ENCODE measurements at regions not wholly inside any gene's neighbourhood (a gene's known extent, or its start where the extent isn't known, plus 50 kb on each side); places are given as distances from the start of the nearest gene placed in this dataset.
"Not testable (repeated sequence)": the region's sequence is repeated elsewhere in the genome, so short reads cannot be mapped to it uniquely, and the experiment has no call there.

GRCh38 chr4:165779950-165780670 is 92.9 kb upstream of the TLL1 start:
- DNase-seq: no peak

GRCh38 chr4:165780735-165781134 is 92.3 kb upstream of the TLL1 start:
- no peak for DNase-seq

GRCh38 chr4:165782623-165783022 is 90.4 kb upstream of the TLL1 start:
- DNase-seq: no peak

- DNase-seq: no peak
These were observed 89.4 kb upstream of the TLL1 start for GRCh38 chr4:165783626-165784025.

- no peak for DNase-seq
These were observed 88.4 kb upstream of the TLL1 start for GRCh38 chr4:165784672-165785071.

- no peak for DNase-seq
These were observed 87.7 kb upstream of the TLL1 start for GRCh38 chr4:165785337-165785736.

- no peak for DNase-seq
These were observed 85.3 kb upstream of the TLL1 start for GRCh38 chr4:165787516-165788274.

- no peak for DNase-seq
These were observed 84.2 kb upstream of the TLL1 start for GRCh38 chr4:165788686-165789463.

GRCh38 chr4:165793236-165793635 is 79.8 kb upstream of the TLL1 start:
- DNase-seq: no peak

- DNase-seq: no peak
These were observed 78.2 kb upstream of the TLL1 start for GRCh38 chr4:165794834-165795233.

GRCh38 chr4:165799384-165799815 is 73.6 kb upstream of the TLL1 start:
- no peak for DNase-seq

- no peak for DNase-seq
These were observed 70.6 kb upstream of the TLL1 start for GRCh38 chr4:165802452-165802851.

- no peak for DNase-seq
These were observed 70.0 kb upstream of the TLL1 start for GRCh38 chr4:165803005-165803404.

GRCh38 chr4:165805406-165805805 is 67.6 kb upstream of the TLL1 start:
- DNase-seq: no peak

GRCh38 chr4:165806613-165807012 is 66.4 kb upstream of the TLL1 start:
- DNase-seq: no peak

GRCh38 chr4:165810726-165811125 is 62.3 kb upstream of the TLL1 start:
- DNase-seq: no peak

GRCh38 chr4:165813606-165814005 is 59.4 kb upstream of the TLL1 start:
- no peak for DNase-seq

GRCh38 chr4:165814256-165815020 is 58.6 kb upstream of the TLL1 start:
- DNase-seq: no peak

- DNase-seq: not testable (repeated sequence)
These were observed 53.9 kb upstream of the TLL1 start for GRCh38 chr4:165819126-165819525.

Data from retina (tissue), 1 donor.